HCT116 (cell line): ENCODE measurements at regions not wholly inside any gene's neighbourhood (a gene's known extent, or its start where the extent isn't known, plus 50 kb on each side); places are given as distances from the start of the nearest gene placed in this dataset.

Experiments used
- ATAC-seq: fragments of 200-7000 bp; cut with Tn5 transposase; 2 replicates; pipeline ENCODE4 v1.9.1; 2020; ENCODE audit warnings: mild to moderate bottlenecking, moderate library complexity
- BruUV-seq: library from RNA; stranded (reverse); fragments of 400-500 nt; replicated peaks from 2 replicates; lab custom pipeline; 2021; lab: Mats Ljungman, UMichigan
- CTCF ChIA-PET: fragments of 300-600 bp; sonication (Branson Sonifier 250); formaldehyde crosslinking; loops from one replicate; lab custom pipeline; 2021; ENCODE audit warnings: antibody characterized with exemption; lab: Charles Lee
- POLR2A ChIA-PET: fragments of 300-600, 350-600 bp; sonication (Branson Sonifier 250); formaldehyde crosslinking; loops from one replicate; lab custom pipeline; 2021; ENCODE audit warnings: antibody characterized with exemption; lab: Charles Lee
- RAD21 ChIA-PET, 2 experiments: fragments of 300-600 bp; sonication (Branson Sonifier 250); formaldehyde crosslinking; loops; one replicate each; lab custom pipeline; 2023; ENCODE audit warnings: low total read pairs in 2 of 2; ENCODE audit not compliant: uncharacterized antibody in 2 of 2, unreplicated experiment in 2 of 2, low non-redundant PET in 1 of 2; lab: Charles Lee
- DNase-seq: peaks from one replicate; pipeline ENCODE4 v3.0.0-alpha.2; 2010; ENCODE audit warnings: low read depth, low spot score
- H2AFZ ChIP-seq: fragments of 200-600 bp; shearing (Covaris generic), sonication (generic); 2 replicates; pipeline ENCODE4 v1.6.1; 2017; ENCODE audit warnings: low read depth, mixed run types, mixed read lengths, antibody characterized with exemption, low read length; ENCODE audit not compliant: poor library complexity, severe bottlenecking
- H3K27ac ChIP-seq: 2 replicates; pipeline ENCODE4 v1.5.1; 2012; ENCODE audit warnings: low read depth, low read length
- H3K27me3 ChIP-seq: fragments of 200-600 bp; sonication (generic); 2 replicates; pipeline ENCODE4 v1.6.1; 2016; ENCODE audit warnings: mixed run types, low read length, mixed read lengths; ENCODE audit not compliant: insufficient read depth
- H3K36me3 ChIP-seq, 2 experiments: fragments of 200-500 bp in 1 of 2; fragments of 200-600 bp in 1 of 2; sonication (Bioruptor generic) in 1 of 2; sonication (generic) in 1 of 2; 2 replicates each; pipeline versions ENCODE4 v1.5.1 to v1.6.1; 2014 to 2016; ENCODE audit warnings: low read length in 2 of 2, inconsistent platforms in 1 of 2, mixed read lengths in 1 of 2, mixed run types in 1 of 2; ENCODE audit not compliant: insufficient read depth in 2 of 2, control insufficient read depth in 1 of 2
- H3K4me1 ChIP-seq, 2 experiments: fragments of 200-600 bp in 1 of 2; sonication (generic) in 1 of 2; 2 replicates each; pipeline versions ENCODE4 v1.5.1 to v1.6.1; 2012 to 2017; ENCODE audit warnings: low read length in 2 of 2, inconsistent platforms in 1 of 2, mild to moderate bottlenecking in 1 of 2, mixed read lengths in 1 of 2, mixed run types in 1 of 2, moderate library complexity in 1 of 2; ENCODE audit not compliant: insufficient read depth in 2 of 2, control insufficient read depth in 1 of 2
- H3K4me2 ChIP-seq: fragments of 200-600 bp; sonication (generic); 2 replicates; pipeline ENCODE4 v1.6.1; 2017; ENCODE audit warnings: mixed run types, low read length, mixed read lengths
- H3K4me3 ChIP-seq, 2 experiments: fragments of 200-600 bp in 1 of 2; sonication (generic) in 1 of 2; replicated peaks in 1 of 2; 2 replicates each; pipeline ENCODE4 v1.5.1; 2011 to 2016; ENCODE audit warnings: low read length in 2 of 2, control low read depth in 1 of 2, low read depth in 1 of 2, mild to moderate bottlenecking in 1 of 2, mixed read lengths in 1 of 2, mixed run types in 1 of 2
- H3K79me2 ChIP-seq: fragments of 200-600 bp; sonication (generic); 2 replicates; pipeline ENCODE4 v1.6.1; 2017; ENCODE audit warnings: mild to moderate bottlenecking, mixed run types, low read length, moderate library complexity, mixed read lengths; ENCODE audit not compliant: insufficient read depth
- H3K9ac ChIP-seq: fragments of 200-600 bp; sonication (generic); 2 replicates; pipeline ENCODE4 v1.6.1; 2016; ENCODE audit warnings: low read length, mixed read lengths
- H3K9me2 ChIP-seq: fragments of 200-600 bp; sonication (generic), shearing (Covaris generic); 2 replicates; pipeline ENCODE4 v1.6.1; 2017; ENCODE audit warnings: mixed run types, mild to moderate bottlenecking, moderate library complexity; ENCODE audit not compliant: insufficient read depth
- H3K9me3 ChIP-seq, 2 experiments: fragments of 200-500 bp in 1 of 2; fragments of 200-600 bp in 1 of 2; sonication (Bioruptor generic) in 1 of 2; sonication (generic) in 1 of 2; 2 replicates each; pipeline ENCODE4 v1.6.1; 2014 to 2017; ENCODE audit warnings: low read length in 2 of 2, mixed read lengths in 2 of 2, inconsistent platforms in 1 of 2, low read depth in 1 of 2, mild to moderate bottlenecking in 1 of 2, mixed run types in 1 of 2, moderate library complexity in 1 of 2; ENCODE audit not compliant: control insufficient read depth in 1 of 2, insufficient read depth in 1 of 2
- H4K20me1 ChIP-seq: fragments of 200-600 bp; sonication (generic), shearing (Covaris generic); 2 replicates; pipeline ENCODE4 v1.6.1; 2017; ENCODE audit warnings: mixed run types, mild to moderate bottlenecking, moderate library complexity; ENCODE audit not compliant: insufficient read depth
- POLR2AphosphoS5 ChIP-seq: IDR thresholded peaks from 2 replicates; pipeline ENCODE4 v1.6.1; 2011; ENCODE audit warnings: mild to moderate bottlenecking, low read depth, low read length, moderate library complexity
- intact Hi-C: fragments of 100-400 bp; cut with micrococcal nuclease; formaldehyde crosslinking; loops from 2 replicates; pipeline ENCODE4 v1.10.0; 2022
- TF ChIP-seq, protein P1 (sequence below), 3 experiments: fragments of 200-600 bp in 1 of 3; sonication (generic) in 1 of 3; IDR thresholded peaks in 2 of 3; conservative IDR thresholded peaks in 1 of 3; 2 replicates each; pipeline ENCODE4 v1.5.1; 2012 to 2017; ENCODE audit warnings: low read depth in 2 of 3, low read length in 2 of 3, antibody characterized with exemption in 1 of 3, borderline replicate concordance in 1 of 3, control low read depth in 1 of 3, mild to moderate bottlenecking in 1 of 3, mixed read lengths in 1 of 3, mixed run types in 1 of 3, moderate library complexity in 1 of 3; ENCODE audit not compliant: insufficient read depth in 1 of 3
- TF ChIP-seq, protein P2 (sequence below): IDR thresholded peaks from 2 replicates; pipeline ENCODE4 v1.6.1; 2012; ENCODE audit warnings: low read depth
- TF ChIP-seq, protein P3 (sequence below): IDR thresholded peaks from 2 replicates; pipeline ENCODE4 v1.6.1; 2012

DNA sequence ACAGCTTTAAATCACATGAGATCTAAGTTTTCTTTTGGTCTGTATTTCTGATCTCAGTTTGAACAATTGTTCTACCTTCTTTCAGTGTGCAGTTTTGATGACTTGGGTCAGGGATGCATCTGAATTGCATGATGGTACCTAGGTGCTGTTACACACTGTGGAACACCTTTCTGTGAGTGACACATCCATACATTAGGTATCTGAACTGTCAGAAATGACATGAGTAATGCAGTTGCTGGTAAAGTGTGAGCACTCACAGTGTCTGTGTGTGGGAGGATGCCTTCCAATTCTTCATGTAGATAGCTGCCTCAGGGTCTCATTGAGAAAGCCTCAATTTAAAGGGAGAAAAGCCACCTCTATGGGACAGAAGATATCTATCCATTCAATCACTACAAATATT is 411.9 kb downstream of the PPARGC1A start (continued):
- TF ChIP-seq, protein P1, sequence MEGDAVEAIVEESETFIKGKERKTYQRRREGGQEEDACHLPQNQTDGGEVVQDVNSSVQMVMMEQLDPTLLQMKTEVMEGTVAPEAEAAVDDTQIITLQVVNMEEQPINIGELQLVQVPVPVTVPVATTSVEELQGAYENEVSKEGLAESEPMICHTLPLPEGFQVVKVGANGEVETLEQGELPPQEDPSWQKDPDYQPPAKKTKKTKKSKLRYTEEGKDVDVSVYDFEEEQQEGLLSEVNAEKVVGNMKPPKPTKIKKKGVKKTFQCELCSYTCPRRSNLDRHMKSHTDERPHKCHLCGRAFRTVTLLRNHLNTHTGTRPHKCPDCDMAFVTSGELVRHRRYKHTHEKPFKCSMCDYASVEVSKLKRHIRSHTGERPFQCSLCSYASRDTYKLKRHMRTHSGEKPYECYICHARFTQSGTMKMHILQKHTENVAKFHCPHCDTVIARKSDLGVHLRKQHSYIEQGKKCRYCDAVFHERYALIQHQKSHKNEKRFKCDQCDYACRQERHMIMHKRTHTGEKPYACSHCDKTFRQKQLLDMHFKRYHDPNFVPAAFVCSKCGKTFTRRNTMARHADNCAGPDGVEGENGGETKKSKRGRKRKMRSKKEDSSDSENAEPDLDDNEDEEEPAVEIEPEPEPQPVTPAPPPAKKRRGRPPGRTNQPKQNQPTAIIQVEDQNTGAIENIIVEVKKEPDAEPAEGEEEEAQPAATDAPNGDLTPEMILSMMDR (IDR thresholded peaks at IDR 0.05 in 2 of 3, conservative IDR thresholded peaks at IDR 0.05 in 1 of 3; ENCODE audit: borderline replicate concordance in 1 of 3, insufficient read depth in 1 of 3, low read depth in 2 of 3, low read length in 2 of 3): no peak
- TF ChIP-seq, protein P2, sequence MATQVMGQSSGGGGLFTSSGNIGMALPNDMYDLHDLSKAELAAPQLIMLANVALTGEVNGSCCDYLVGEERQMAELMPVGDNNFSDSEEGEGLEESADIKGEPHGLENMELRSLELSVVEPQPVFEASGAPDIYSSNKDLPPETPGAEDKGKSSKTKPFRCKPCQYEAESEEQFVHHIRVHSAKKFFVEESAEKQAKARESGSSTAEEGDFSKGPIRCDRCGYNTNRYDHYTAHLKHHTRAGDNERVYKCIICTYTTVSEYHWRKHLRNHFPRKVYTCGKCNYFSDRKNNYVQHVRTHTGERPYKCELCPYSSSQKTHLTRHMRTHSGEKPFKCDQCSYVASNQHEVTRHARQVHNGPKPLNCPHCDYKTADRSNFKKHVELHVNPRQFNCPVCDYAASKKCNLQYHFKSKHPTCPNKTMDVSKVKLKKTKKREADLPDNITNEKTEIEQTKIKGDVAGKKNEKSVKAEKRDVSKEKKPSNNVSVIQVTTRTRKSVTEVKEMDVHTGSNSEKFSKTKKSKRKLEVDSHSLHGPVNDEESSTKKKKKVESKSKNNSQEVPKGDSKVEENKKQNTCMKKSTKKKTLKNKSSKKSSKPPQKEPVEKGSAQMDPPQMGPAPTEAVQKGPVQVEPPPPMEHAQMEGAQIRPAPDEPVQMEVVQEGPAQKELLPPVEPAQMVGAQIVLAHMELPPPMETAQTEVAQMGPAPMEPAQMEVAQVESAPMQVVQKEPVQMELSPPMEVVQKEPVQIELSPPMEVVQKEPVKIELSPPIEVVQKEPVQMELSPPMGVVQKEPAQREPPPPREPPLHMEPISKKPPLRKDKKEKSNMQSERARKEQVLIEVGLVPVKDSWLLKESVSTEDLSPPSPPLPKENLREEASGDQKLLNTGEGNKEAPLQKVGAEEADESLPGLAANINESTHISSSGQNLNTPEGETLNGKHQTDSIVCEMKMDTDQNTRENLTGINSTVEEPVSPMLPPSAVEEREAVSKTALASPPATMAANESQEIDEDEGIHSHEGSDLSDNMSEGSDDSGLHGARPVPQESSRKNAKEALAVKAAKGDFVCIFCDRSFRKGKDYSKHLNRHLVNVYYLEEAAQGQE: no peak

DNA sequence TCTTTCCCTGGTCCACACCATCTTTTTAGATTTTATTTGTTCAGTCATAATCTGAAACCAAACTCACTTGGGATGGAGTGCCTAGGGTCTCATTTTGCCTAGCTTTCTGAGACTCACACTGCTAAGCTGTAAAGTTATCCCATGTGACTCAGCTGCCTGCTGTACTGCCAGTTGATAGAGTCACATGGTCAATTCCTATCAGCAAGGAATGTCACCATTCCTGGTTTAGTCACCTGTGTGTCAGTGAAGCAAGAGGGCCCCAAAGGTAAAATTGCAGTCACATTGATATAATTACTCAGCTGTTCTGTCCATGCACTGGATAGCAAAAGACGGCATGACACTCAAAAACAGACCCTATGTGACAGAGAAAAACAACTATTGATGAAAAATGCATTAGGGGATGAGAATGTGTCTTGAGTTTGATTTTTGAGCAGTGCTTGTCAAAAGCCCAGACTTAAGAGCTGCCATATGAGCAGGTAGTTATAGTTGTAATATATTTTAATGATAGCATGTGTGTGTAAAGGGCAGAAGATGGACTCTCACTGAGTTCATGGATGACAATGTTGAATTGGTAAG is 413.2 kb downstream of the PPARGC1A start:
- Histone ChIP-seq H3K79me2 (no peaks in the 10 kb centered on the region), H3K27me3 (no peaks in the 10 kb centered on the region), H3K36me3 (no peaks in the 10 kb centered on the region), H3K9me3 (peaks cover 6 to 30% of the 10 kb centered on the region in 2 experiments; a peak in 2 of 4 replicates), H3K4me3 (no peak overlapping the region), H3K4me2 (no peak overlapping the region), H2AFZ (no peak overlapping the region), H3K4me1 (no peaks in the 10 kb centered on the region), H3K9me2 (no peaks in the 10 kb centered on the region), H4K20me1 (no peaks in the 10 kb centered on the region), H3K9ac (no peak overlapping the region), H3K27ac (no peak overlapping the region)
- TF ChIP-seq, protein P3, sequence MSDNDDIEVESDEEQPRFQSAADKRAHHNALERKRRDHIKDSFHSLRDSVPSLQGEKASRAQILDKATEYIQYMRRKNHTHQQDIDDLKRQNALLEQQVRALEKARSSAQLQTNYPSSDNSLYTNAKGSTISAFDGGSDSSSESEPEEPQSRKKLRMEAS: no peak
- no peak for TF ChIP-seq POLR2AphosphoS5
- CTCF ChIA-PET: no interaction called here
- DNase-seq: no peak
- RAD21 ChIA-PET: no interaction called here
- intact Hi-C loops: no loop called here
- POLR2A ChIA-PET: no interaction called here
- ATAC-seq: no peak
- no TSS peak for BruUV-seq
